H9 (cell line): ENCODE measurements at regions not wholly inside any gene's neighbourhood (a gene's known extent, or its start where the extent isn't known, plus 50 kb on each side); places are given as distances from the start of the nearest gene placed in this dataset.

Experiments
- DNase-seq: peaks from one replicate; pipeline ENCODE4 v3.0.0-alpha.2; 2017
- H2AFZ ChIP-seq: one replicate; pipeline ENCODE4 v1.6.1; 2013; ENCODE audit warnings: mild to moderate bottlenecking, low read length, control low read depth, moderate library complexity
- H2AK5ac ChIP-seq: 2 replicates; pipeline ENCODE4 v1.6.1; 2013; ENCODE audit warnings: low read length, control low read depth, mixed read lengths; ENCODE audit not compliant: insufficient read length
- H2BK120ac ChIP-seq: one replicate; pipeline ENCODE4 v1.6.1; 2013; ENCODE audit warnings: low read depth, mild to moderate bottlenecking, low read length, control low read depth, inconsistent platforms; ENCODE audit not compliant: poor library complexity, severe bottlenecking
- H2BK12ac ChIP-seq: 2 replicates; pipeline ENCODE4 v1.6.1; 2013; ENCODE audit warnings: low read length, control low read depth, mixed read lengths, low read depth; ENCODE audit not compliant: insufficient read length
- H2BK15ac ChIP-seq: 2 replicates; pipeline ENCODE4 v1.6.1; 2013; ENCODE audit warnings: low read depth, low read length, control low read depth
- H2BK20ac ChIP-seq: one replicate; pipeline ENCODE4 v1.6.1; 2013; ENCODE audit warnings: low read depth, mild to moderate bottlenecking, low read length, control low read depth, inconsistent platforms; ENCODE audit not compliant: poor library complexity, severe bottlenecking
- H2BK5ac ChIP-seq: 2 replicates; pipeline ENCODE4 v1.6.1; 2013; ENCODE audit warnings: low read length, control low read depth, mixed read lengths; ENCODE audit not compliant: insufficient read length
- H3K14ac ChIP-seq: 2 replicates; pipeline ENCODE4 v1.6.1; 2013; ENCODE audit warnings: low read length, control low read depth; ENCODE audit not compliant: insufficient read depth
- H3K18ac ChIP-seq: 2 replicates; pipeline ENCODE4 v1.6.1; 2013; ENCODE audit warnings: low read depth, mild to moderate bottlenecking, mixed read lengths, low read length, control low read depth; ENCODE audit not compliant: insufficient read length
- H3K23ac ChIP-seq: 2 replicates; pipeline ENCODE4 v1.6.1; 2013; ENCODE audit warnings: low read length, control low read depth, mixed read lengths, low read depth; ENCODE audit not compliant: insufficient read length
- H3K23me2 ChIP-seq: 2 replicates; pipeline ENCODE4 v1.6.1; 2013; ENCODE audit warnings: low read depth, mild to moderate bottlenecking, mixed read lengths, low read length, control low read depth; ENCODE audit not compliant: insufficient read length, poor library complexity, severe bottlenecking
- H3K27ac ChIP-seq: 2 replicates; pipeline ENCODE4 v1.5.1; 2013; ENCODE audit warnings: low read length, control low read depth, mixed read lengths, low read depth; ENCODE audit not compliant: insufficient read length
- H3K27me3 ChIP-seq: 2 replicates; pipeline ENCODE4 v1.6.1; 2013; ENCODE audit warnings: low read length, control low read depth, inconsistent platforms; ENCODE audit not compliant: insufficient read depth
- H3K4ac ChIP-seq: 2 replicates; pipeline ENCODE4 v1.6.1; 2013; ENCODE audit warnings: low read depth, mild to moderate bottlenecking, control low read depth, inconsistent platforms, low read length, moderate library complexity
- H3K4me1 ChIP-seq: 2 replicates; pipeline ENCODE4 v1.6.1; 2013; ENCODE audit warnings: low read length, control low read depth, inconsistent platforms; ENCODE audit not compliant: insufficient read depth
- H3K4me2 ChIP-seq: 2 replicates; pipeline ENCODE4 v1.6.1; 2013; ENCODE audit warnings: low read length, control low read depth, mixed read lengths; ENCODE audit not compliant: insufficient read length, insufficient read depth
- H3K56ac ChIP-seq: 2 replicates; pipeline ENCODE4 v1.6.1; 2013; ENCODE audit warnings: low read depth, mild to moderate bottlenecking, mixed read lengths, low read length, control low read depth; ENCODE audit not compliant: insufficient read length
- H3K79me1 ChIP-seq: 2 replicates; pipeline ENCODE4 v1.6.1; 2013; ENCODE audit warnings: low read depth, mild to moderate bottlenecking, moderate library complexity, low read length, control low read depth, inconsistent platforms; ENCODE audit not compliant: insufficient read depth, poor library complexity, severe bottlenecking
- H3K79me2 ChIP-seq: 2 replicates; pipeline ENCODE4 v1.6.1; 2013; ENCODE audit warnings: low read length, control low read depth, inconsistent platforms; ENCODE audit not compliant: insufficient read depth
- H3K9ac ChIP-seq: 2 replicates; pipeline ENCODE4 v1.6.1; 2013; ENCODE audit warnings: low read length, control low read depth, mixed read lengths; ENCODE audit not compliant: insufficient read length; ENCODE audit errors: extremely low read depth
- H3K9me3 ChIP-seq: one replicate; pipeline ENCODE4 v1.6.1; 2013; ENCODE audit warnings: low read depth, low read length, inconsistent platforms; ENCODE audit not compliant: control insufficient read depth
- H3T11ph ChIP-seq: one replicate; pipeline ENCODE4 v1.6.1; 2013; ENCODE audit warnings: mild to moderate bottlenecking, low read length, control low read depth, inconsistent platforms
- H4K20me1 ChIP-seq: one replicate; pipeline ENCODE4 v1.6.1; 2013; ENCODE audit not compliant: control insufficient read depth, insufficient read length, insufficient read depth
- H4K5ac ChIP-seq: 2 replicates; pipeline ENCODE4 v1.6.1; 2013; ENCODE audit warnings: low read depth, mild to moderate bottlenecking, mixed read lengths, low read length, control low read depth; ENCODE audit not compliant: insufficient read length
- H4K8ac ChIP-seq: replicated peaks from 2 replicates; pipeline ENCODE4 v1.6.1; 2013; ENCODE audit warnings: low read length, control low read depth, mixed read lengths, low read depth; ENCODE audit not compliant: insufficient read length
- H4K91ac ChIP-seq: 2 replicates; pipeline ENCODE4 v1.6.1; 2013; ENCODE audit warnings: low read depth, mild to moderate bottlenecking, moderate library complexity, mixed read lengths, low read length, control low read depth; ENCODE audit not compliant: insufficient read length
- H3K27ac Mint-ChIP-seq, 3 experiments: 2 replicates in 2 of 3; 3 replicates in 1 of 3; pipeline ENCODE4 v1.8.0; 2020 to 2021; ENCODE audit warnings: mixed read lengths in 3 of 3, mild to moderate bottlenecking in 1 of 3, moderate library complexity in 1 of 3
- H3K27me3 Mint-ChIP-seq: 2 replicates; pipeline ENCODE4 v1.8.0; 2021; ENCODE audit warnings: low read depth, mild to moderate bottlenecking, moderate library complexity, mixed read lengths
- H3K36me3 Mint-ChIP-seq, 3 experiments: 2 replicates in 2 of 3; 3 replicates in 1 of 3; pipeline ENCODE4 v1.8.0; 2020 to 2021; ENCODE audit warnings: low read depth in 3 of 3, mixed read lengths in 3 of 3; ENCODE audit not compliant: insufficient read depth in 1 of 3
- H3K4me1 Mint-ChIP-seq, 2 experiments: 2 replicates each; pipeline ENCODE4 v1.8.0; 2020; ENCODE audit warnings: mixed read lengths in 2 of 2
- H3K4me3 Mint-ChIP-seq, 2 experiments: 2 replicates in 1 of 2; 3 replicates in 1 of 2; pipeline ENCODE4 v1.8.0; 2020 to 2021; ENCODE audit warnings: mild to moderate bottlenecking in 2 of 2, mixed read lengths in 2 of 2, moderate library complexity in 1 of 2
- H3K9me3 Mint-ChIP-seq, 2 experiments: 2 replicates in 1 of 2; 3 replicates in 1 of 2; pipeline ENCODE4 v1.8.0; 2020; ENCODE audit warnings: mild to moderate bottlenecking in 2 of 2, mixed read lengths in 2 of 2, moderate library complexity in 1 of 2
- WGBS: extraction: QIAGEN DNeasy Blood & Tissue Kit; methylation state at CpG from one replicate; pipeline ENCODE4 v1.1.7; 2013; ENCODE audit warnings: missing lambda C conversion rate, low lambda C conversion rate, mixed read lengths; ENCODE audit not compliant: insufficient read length; ENCODE audit errors: extremely low coverage; 5-methylcytosine and 5-hydroxymethylcytosine counted together
- TF ChIP-seq, protein P1 (sequence below): fragments of 200-600 bp; sonication (generic); conservative IDR thresholded peaks from 3 replicates; pipeline ENCODE4 v1.8.0; 2021; ENCODE audit warnings: antibody characterized with exemption, mild to moderate bottlenecking

DNA sequence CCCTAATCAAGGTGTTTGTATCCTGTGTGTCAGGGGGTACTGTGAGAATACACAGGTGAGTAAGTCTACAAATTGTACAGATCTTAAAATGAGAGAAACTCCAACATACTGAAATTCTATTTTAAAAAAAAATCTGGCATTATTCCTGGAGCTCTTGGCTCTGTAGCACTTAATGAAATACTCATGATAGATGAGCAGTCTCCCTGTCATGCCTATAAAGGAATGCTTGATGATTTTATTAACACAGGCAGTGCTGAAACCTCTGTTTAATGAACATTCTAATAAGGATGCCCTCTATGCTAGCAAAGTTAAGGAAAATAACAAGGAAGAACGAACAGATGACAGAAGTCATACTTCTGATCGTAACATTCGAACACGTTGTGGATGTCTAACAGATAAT is 233.9 kb upstream of the NEGR1 start:
- H2AK5ac ChIP-seq: no peak overlapping the region
- no peak overlapping the region for H3K18ac ChIP-seq
- H3K79me2 ChIP-seq: no peaks in the 10 kb centered on the region
- H2AFZ ChIP-seq: no peak overlapping the region
- no peaks in the 10 kb centered on the region for H4K20me1 ChIP-seq
- H3K27me3 Mint-ChIP-seq: no peaks in the 10 kb centered on the region
- no peak overlapping the region for H2BK5ac ChIP-seq
- H3K36me3 Mint-ChIP-seq: no peaks in the 10 kb centered on the region
- H3K27ac ChIP-seq: no peak overlapping the region
- no peak overlapping the region for H3K56ac ChIP-seq
- no peak overlapping the region for H2BK15ac ChIP-seq
- H3K9me3 Mint-ChIP-seq: no peaks in the 10 kb centered on the region
- H3T11ph ChIP-seq: no peak overlapping the region
- H3K4me3 Mint-ChIP-seq: no peak overlapping the region
- no peaks in the 10 kb centered on the region for H3K27me3 ChIP-seq
- no peak overlapping the region for H2BK12ac ChIP-seq
- no peak overlapping the region for H2BK120ac ChIP-seq
- H3K4me2 ChIP-seq: no peak overlapping the region
- no peaks in the 10 kb centered on the region for H3K23me2 ChIP-seq
- H3K23ac ChIP-seq: no peak overlapping the region
- H3K4me1 ChIP-seq: no peaks in the 10 kb centered on the region
- H4K8ac ChIP-seq: no peak overlapping the region
- no peaks in the 10 kb centered on the region for H3K79me1 ChIP-seq
- no CpG with 5 or more reads among the region's 4 CpGs for WGBS
- no peak for DNase-seq
- no peak overlapping the region for H3K9ac ChIP-seq
- TF ChIP-seq, protein P1, sequence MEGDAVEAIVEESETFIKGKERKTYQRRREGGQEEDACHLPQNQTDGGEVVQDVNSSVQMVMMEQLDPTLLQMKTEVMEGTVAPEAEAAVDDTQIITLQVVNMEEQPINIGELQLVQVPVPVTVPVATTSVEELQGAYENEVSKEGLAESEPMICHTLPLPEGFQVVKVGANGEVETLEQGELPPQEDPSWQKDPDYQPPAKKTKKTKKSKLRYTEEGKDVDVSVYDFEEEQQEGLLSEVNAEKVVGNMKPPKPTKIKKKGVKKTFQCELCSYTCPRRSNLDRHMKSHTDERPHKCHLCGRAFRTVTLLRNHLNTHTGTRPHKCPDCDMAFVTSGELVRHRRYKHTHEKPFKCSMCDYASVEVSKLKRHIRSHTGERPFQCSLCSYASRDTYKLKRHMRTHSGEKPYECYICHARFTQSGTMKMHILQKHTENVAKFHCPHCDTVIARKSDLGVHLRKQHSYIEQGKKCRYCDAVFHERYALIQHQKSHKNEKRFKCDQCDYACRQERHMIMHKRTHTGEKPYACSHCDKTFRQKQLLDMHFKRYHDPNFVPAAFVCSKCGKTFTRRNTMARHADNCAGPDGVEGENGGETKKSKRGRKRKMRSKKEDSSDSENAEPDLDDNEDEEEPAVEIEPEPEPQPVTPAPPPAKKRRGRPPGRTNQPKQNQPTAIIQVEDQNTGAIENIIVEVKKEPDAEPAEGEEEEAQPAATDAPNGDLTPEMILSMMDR: no peak
- no peak overlapping the region for H3K27ac Mint-ChIP-seq
- H3K4me1 Mint-ChIP-seq: no peaks in the 10 kb centered on the region
- H3K4ac ChIP-seq: no peak overlapping the region
- no peak overlapping the region for H2BK20ac ChIP-seq
- H3K14ac ChIP-seq: no peak overlapping the region
- H3K9me3 ChIP-seq: no peaks in the 10 kb centered on the region
- H4K5ac ChIP-seq: no peak overlapping the region
- H4K91ac ChIP-seq: no peak overlapping the region
